DMS79 treated with DMSO at 0.1 percent for 48 hours (cell line): ENCODE measurements at regions not wholly inside any gene's neighbourhood (a gene's known extent, or its start where the extent isn't known, plus 50 kb on each side); places are given as distances from the start of the nearest gene placed in this dataset.

Experiments used
- DNase-seq: peaks from one replicate; lab custom pipeline; 2025; lab: John Stamatoyannopoulos, UW

GRCh38 chr2:60096556-60096955 is 456.9 kb downstream of the BCL11A start:
- DNase-seq, result no peak

DNA sequence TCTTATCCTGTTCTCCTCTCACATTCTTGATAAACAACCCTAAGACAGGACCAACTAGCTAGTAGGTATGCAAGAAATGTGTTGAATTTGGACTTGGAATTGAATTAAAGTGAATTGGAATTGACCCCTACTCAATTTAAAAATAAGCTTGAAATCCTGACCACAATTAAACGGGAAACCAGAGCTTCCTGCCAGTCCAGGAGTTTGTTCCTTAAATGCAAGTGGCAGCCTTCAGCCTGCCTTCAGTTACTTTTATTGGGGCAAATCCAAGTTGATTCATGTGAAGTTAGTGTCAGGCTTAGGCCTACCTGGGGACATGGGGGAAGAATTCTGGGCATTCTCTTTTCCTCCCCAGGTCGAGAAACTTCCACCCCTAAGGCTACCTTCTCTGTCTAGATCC is 457.6 kb downstream of the BCL11A start:
- no peak for DNase-seq

GRCh38 chr2:60095202-60095815 is 458.1 kb downstream of the BCL11A start:
- DNase-seq, result no peak

GRCh38 chr2:60094450-60094929 is 459.0 kb downstream of the BCL11A start:
- DNase-seq, result peak; percentile 52

GRCh38 chr2:60092781-60093180 is 460.7 kb downstream of the BCL11A start:
- DNase-seq, result no peak

GRCh38 chr2:60091894-60092293 is 461.6 kb downstream of the BCL11A start:
- no peak for DNase-seq

DNA sequence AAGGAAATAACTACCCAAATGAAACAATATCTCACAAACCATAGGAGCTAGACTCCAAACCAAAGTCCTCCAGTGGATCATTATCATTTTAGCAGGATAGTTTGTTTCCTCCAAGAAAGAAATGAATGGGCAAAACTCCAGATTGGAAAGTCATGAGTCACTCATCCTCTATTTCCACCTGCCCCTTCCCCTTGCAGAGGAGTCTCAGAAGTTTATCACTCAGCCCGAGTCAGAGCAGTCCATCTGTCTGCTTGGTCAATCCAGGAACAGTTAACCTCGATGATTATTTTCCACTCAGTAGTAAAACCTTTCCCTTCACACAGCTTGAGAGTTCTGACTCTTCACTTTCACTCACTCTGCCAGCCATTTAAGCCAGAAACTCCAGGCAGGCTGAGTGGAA is 462.2 kb downstream of the BCL11A start:
- no peak for DNase-seq

DNA sequence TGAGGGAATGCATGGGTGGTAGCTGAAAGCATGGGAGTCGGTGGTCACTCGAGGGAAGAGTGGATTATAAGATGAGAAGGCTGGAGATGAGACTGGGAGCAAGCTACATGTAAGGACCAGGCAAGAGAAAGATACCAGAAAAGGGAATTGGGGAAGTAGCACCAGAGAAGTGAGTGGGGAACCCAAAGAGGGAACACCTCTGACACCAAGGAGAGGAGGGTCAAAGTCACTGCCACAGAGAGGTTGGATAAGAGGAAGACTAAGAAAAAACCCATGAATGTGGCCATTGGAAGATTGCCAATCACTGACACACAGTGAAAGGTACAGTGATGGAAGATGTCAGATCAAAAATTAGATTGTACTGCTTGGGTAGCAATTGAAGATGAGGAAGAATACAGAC is 473.9 kb downstream of the BCL11A start:
- no peak for DNase-seq

DNA sequence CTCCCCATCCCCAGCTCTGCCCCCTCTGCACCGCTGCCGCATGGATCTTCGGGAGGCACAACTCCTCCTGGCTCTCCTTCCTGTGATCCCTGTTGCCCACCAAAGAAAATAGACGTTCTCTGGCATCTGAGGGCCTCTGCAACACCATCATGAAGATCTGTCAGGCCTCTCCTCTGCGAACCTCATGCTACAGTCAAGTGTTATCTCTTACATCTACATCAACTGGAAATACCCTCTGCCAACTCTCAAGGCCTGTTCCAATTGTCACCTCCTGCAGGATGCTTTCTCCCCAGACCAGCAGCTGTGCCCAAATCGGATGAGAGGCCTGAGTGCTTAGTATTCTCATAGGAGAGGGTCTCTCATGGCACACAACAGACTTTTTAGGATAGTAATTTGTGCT is 478.4 kb downstream of the BCL11A start:
- no peak for DNase-seq

DNA sequence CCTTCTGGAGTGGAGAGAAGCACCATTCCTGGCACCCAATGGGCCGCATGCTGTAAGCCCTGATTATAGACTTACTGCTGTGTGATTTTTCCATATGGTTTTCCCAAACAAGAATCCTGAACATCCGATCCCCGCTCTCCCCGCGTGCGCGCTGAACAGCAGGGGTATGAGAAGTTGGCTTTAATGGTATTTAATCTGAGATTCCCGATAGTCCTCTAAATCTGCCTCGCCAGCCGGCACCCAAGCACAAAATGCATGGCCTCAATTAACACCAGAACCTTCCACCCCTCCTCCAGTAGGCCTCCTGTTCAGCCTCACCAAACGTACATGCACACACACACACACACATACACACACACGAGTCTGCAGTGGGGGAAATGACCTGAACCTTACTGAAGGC is 480.3 kb downstream of the BCL11A start:
- DNase-seq, result no peak

DNA sequence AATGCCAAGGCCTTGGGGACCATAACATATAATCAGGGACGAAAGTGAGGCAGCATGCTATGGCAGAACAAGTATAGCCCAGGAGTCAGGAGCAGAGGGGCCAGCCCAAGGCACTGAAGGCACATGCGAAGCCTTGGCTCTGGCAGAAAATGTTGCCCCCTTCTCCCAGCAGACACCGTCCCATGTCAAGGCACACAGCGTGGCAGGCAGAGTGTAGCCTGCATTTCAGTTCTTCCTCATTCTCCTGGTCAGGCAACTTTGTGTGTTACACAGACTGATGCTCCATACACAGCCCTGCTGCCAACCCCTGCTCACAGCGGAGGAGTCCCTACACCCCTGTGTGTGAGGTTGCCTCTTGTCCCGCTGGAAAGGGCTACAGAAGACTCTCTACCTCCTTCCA is 480.8 kb downstream of the BCL11A start:
- no peak for DNase-seq

- no peak for DNase-seq
Measured at GRCh38 chr2:60071490-60071831, 482.0 kb downstream of the BCL11A start.

DNA sequence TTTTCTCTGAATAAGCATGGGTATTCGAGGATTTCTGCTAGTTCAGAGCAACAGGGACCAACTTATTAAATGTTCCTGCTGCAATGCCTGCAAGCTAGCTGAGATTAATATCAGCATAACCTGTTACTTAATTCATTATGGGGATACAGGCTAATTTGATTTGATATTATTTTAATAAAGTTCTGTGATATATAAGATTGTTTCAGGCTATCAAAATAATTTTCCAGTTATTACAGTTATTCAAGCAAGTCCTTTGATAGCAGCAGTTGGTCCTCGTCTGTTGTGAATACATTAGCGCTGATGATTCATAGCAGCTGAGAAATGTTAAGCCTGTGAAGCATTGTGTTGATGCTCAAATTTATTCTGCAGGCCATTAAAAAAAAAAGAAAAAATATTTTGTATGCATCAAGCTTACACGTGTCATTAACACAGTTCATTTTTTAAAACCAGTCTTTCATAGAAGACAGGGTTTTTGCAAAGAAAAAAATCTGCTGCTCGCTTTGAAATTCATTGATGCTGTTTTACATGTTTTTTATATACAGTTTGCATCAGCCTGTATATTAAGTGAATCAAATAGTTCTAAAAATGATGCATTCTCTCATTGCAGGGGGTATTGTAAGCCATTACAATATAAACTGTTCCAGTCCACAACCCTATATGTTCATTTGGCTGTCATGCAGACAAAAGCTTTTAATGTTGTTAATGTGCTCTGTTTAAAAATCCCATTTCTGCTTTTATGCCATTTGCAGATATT is 482.5 kb downstream of the BCL11A start:
- DNase-seq, result no peak

GRCh38 chr2:60070196-60070595 is 483.3 kb downstream of the BCL11A start:
- DNase-seq, result no peak

GRCh38 chr2:60068755-60069154 is 484.7 kb downstream of the BCL11A start:
- no peak for DNase-seq

GRCh38 chr2:60067006-60067405 is 486.4 kb downstream of the BCL11A start:
- no peak for DNase-seq

DNA sequence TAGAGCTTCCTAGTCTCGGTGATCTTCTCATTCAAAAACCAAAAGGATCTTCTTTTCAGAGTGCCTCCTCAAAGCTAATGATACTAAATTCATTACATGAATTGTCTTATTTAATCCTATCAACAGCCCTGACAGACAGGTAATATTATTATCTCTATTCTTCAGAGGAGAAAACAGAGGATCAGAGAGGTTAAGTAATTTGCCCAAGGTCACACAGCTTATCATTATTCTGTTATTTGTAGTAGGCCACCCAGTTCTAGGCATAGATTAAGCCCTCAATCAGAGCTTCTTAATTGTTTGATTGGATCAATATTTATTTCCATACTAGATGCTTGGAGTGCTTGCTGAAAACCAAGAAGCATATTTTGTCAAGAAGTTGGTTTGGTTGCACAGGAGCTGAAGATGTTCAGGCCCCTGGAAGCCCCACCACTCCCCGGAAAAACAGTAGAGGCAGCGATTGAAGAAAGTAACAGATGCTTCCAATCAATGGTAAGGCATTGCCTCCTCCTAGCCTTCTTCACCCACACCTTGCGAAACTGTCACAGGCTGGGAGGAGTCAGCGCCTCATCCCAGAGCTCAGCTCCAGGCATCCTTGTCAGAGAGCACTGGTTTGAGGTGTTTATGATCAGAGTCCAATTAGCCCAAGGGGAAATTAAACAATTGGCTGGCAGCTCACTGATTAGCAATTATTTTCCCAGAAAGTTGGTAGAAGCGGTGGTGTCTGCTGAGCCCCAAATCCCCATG is 487.2 kb downstream of the BCL11A start:
- DNase-seq, result no peak

DNA sequence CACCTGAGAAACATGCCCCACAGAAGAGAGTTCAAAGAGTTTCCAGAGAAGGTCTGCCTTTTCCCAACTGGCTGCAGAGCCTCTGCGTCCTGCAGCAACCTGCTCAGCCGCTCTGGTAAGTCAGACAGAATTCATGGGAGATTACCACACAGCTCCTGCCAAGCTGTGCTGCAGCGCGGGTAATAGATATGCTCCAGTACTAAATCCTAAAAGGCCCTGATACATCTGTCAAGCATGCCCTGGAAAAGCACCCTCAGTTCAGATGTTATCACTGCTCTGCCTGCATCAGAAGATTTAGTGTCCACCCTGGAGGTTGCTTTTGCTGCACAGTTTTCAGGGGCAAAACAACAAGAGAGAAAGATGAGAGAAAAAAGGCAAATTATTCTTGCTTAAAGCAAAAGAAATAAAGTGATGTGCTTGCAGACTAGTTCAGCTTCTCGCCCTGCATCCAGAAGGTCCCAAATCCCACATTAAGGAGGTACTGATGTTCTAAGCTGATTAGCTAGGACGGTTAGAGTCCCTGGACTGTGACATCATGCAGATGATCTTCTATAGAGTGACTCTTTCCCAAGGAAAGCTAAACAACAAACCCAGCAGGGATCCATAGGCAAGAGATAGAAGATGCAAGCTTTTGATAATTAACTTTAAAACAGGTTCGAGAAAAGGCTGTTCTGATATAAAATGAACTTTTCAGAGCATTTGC is 488.6 kb downstream of the BCL11A start:
- no peak for DNase-seq

GRCh38 chr2:60058781-60059180 is 494.7 kb downstream of the BCL11A start:
- no peak for DNase-seq

GRCh38 chr2:60054571-60055340 is 498.7 kb downstream of the BCL11A start:
- no peak for DNase-seq

DNA sequence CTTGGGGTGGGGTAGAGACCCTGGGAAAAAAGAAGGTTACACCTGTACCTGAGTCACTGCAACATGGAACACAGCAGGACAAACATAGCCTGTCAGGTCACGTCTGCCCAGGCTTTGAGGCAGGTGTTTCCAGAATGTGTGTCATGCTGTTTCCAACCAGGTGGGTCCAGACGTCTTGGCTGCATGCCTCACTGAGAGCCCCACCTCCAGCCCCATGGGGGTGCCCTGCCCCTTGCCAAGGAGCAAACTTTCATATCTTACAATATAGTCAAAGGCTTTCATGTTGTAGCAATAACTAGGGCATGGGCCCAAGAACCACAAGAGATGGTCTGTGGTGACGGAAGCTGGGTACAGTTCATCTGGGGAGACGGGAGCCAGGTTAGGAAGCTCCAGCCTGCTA is 499.7 kb downstream of the BCL11A start:
- DNase-seq, result peak; percentile 56

GRCh38 chr2:60052601-60053000 is 500.9 kb downstream of the BCL11A start:
- no peak for DNase-seq
